Ishikawa (cell line): ENCODE measurements at regions not wholly inside any gene's neighbourhood (a gene's known extent, or its start where the extent isn't known, plus 50 kb on each side); places are given as distances from the start of the nearest gene placed in this dataset.

Experiments
- CEBPB ChIP-seq: IDR thresholded peaks from 2 replicates; pipeline ENCODE4 v1.6.1; 2012
- CREB1 ChIP-seq: IDR thresholded peaks from 2 replicates; pipeline ENCODE4 v1.6.1; 2012; ENCODE audit warnings: low read depth
- EGR1 ChIP-seq: IDR thresholded peaks from 2 replicates; pipeline ENCODE4 v1.6.1; 2012
- EP300 ChIP-seq: IDR thresholded peaks from 2 replicates; pipeline ENCODE4 v1.6.1; 2012; ENCODE audit warnings: borderline replicate concordance
- MAX ChIP-seq: IDR thresholded peaks from 2 replicates; pipeline ENCODE4 v1.6.1; 2012
- NFIC ChIP-seq: IDR thresholded peaks from 2 replicates; pipeline ENCODE4 v1.6.1; 2012
- REST ChIP-seq: IDR thresholded peaks from 2 replicates; pipeline ENCODE4 v1.6.1; 2012; ENCODE audit warnings: low read depth, mild to moderate bottlenecking
- TAF1 ChIP-seq: IDR thresholded peaks from 2 replicates; pipeline ENCODE4 v1.6.1; 2012; ENCODE audit warnings: low read depth, mild to moderate bottlenecking
- TCF12 ChIP-seq: IDR thresholded peaks from 2 replicates; pipeline ENCODE4 v1.6.1; 2012; ENCODE audit warnings: low read depth
- TEAD4 ChIP-seq: IDR thresholded peaks from 2 replicates; pipeline ENCODE4 v1.6.1; 2012
- YY1 ChIP-seq: IDR thresholded peaks from 2 replicates; pipeline ENCODE4 v1.6.1; 2012; ENCODE audit warnings: low read depth

DNA sequence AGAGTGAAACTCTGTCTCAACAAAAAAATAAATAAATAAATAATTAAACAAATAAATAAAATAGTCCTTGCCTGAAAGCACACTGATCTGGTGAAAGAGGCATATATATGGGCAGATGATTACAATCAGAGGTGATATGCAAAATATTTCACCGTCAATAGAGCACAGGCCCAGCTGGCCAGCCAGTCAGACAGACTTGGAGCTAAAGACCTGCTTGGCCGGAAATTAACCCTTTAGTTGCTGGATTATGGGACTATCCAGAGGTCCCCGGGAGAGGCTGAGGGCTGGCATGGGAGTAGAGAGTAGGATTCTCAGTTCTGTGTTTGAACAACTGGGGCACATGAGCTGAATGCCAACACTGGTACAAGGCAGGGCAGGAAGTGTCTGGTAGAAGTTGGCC is 59.1 kb upstream of the CTNNB1 start:
- no peak for TF ChIP-seq CREB1
- TF ChIP-seq EP300 = no peak
- no peak for TF ChIP-seq YY1
- TF ChIP-seq TAF1 = no peak
- TF ChIP-seq MAX = no peak
- TF ChIP-seq TCF12 = no peak
- no peak for TF ChIP-seq REST
- TF ChIP-seq NFIC = no peak
- TF ChIP-seq CEBPB = no peak
- TF ChIP-seq TEAD4 = no peak
- no peak for TF ChIP-seq EGR1
